HL-60 (cell line): ENCODE measurements at regions not wholly inside any gene's neighbourhood (a gene's known extent, or its start where the extent isn't known, plus 50 kb on each side); places are given as distances from the start of the nearest gene placed in this dataset.

ENCODE experiments used
- CTCF ChIP-seq: IDR thresholded peaks from one replicate; pipeline ENCODE4 v1.5.1; 2011; ENCODE audit warnings: low read length, control low read depth, inconsistent platforms; ENCODE audit not compliant: insufficient read depth
- GABPA ChIP-seq: IDR thresholded peaks from 2 replicates; pipeline ENCODE4 v1.6.1; 2012; ENCODE audit warnings: low read depth
- POLR2AphosphoS5 ChIP-seq: IDR thresholded peaks from 2 replicates; pipeline ENCODE4 v1.6.1; 2012; ENCODE audit warnings: low read depth
- REST ChIP-seq: IDR thresholded peaks from 2 replicates; pipeline ENCODE4 v1.6.1; 2012; ENCODE audit warnings: low read depth; ENCODE audit not compliant: insufficient replicate concordance

- TF ChIP-seq CTCF: no peak
- TF ChIP-seq GABPA: no peak
- TF ChIP-seq POLR2AphosphoS5: no peak
- no peak for TF ChIP-seq REST
These were observed 626.5 kb downstream of the DMRTA1 start for GRCh38 chr9:23073136-23073535.
